Right atrium auricular region (tissue), 2 donors: ENCODE measurements at regions not wholly inside any gene's neighbourhood (a gene's known extent, or its start where the extent isn't known, plus 50 kb on each side); places are given as distances from the start of the nearest gene placed in this dataset.

Experiments used
- DNase-seq: peaks from one replicate; pipeline ENCODE4 v3.0.0-alpha.2; 2019; ENCODE audit warnings: low spot score
- H3K27ac ChIP-seq, 2 donors: fragments of 200-600 bp; sonication (generic); 1 replicate in 1 of 2; 2 replicates in 1 of 2; pipeline ENCODE4 v1.5.1; 2016 to 2019
- H3K27me3 ChIP-seq, 2 donors: fragments of 200-600 bp; sonication (generic); one replicate each; pipeline versions ENCODE4 v1.5.1 to v1.6.0; 2017 to 2019
- H3K36me3 ChIP-seq: fragments of 200-600 bp; sonication (generic); one replicate; pipeline ENCODE4 v1.5.1; 2016
- H3K4me1 ChIP-seq, 2 donors: fragments of 200-600 bp; sonication (generic); one replicate each; pipeline versions ENCODE4 v1.5.1 to v1.6.0; 2017 to 2019
- H3K4me3 ChIP-seq, 2 donors: fragments of 200-600 bp; sonication (generic); 1 replicate in 1 of 2; 2 replicates in 1 of 2; pipeline ENCODE4 v1.5.1; 2017 to 2019; ENCODE audit warnings: mild to moderate bottlenecking in 1 of 2, moderate library complexity in 1 of 2
- H3K9me3 ChIP-seq, 2 donors: fragments of 200-600 bp; sonication (generic); one replicate each; pipeline ENCODE4 v1.5.1; 2019
- TF ChIP-seq, protein P1 (sequence below), 2 donors: fragments of 200-600 bp; sonication (generic); IDR thresholded peaks; one replicate each; pipeline ENCODE4 v1.5.1; 2019; ENCODE audit warnings: antibody characterized with exemption in 2 of 2

DNA sequence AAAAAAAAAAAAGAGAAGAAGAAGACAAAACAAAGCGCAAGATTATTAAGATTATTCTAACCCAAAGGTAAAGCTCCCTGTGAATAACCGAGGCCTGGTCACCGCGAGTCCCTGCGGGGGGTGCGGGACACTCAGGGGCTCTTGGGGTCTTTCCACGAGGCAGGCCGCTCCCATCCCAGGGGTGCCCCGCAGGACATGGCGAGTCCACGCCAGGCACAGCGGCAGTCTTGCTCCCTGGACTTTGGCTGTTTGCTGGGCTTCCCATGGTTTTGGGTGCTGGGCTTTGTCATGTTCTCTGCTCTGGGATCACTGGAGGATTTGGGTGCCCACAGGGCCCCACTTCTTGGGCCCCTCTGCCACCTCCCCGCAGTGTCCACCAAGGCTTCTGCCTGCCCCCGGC lies 137.4 kb upstream of the TCERG1L start:
- no peaks in the 10 kb centered on the region for H3K36me3 ChIP-seq
- no peak overlapping the region for H3K4me3 ChIP-seq
- no peak for DNase-seq
- H3K27ac ChIP-seq, result no peak overlapping the region
- H3K9me3 ChIP-seq, result no peaks in the 10 kb centered on the region
- peaks cover 0 to 10% of the 10 kb centered on the region in 2 donors for H3K4me1 ChIP-seq
- H3K27me3 ChIP-seq, result no peaks in the 10 kb centered on the region
- TF ChIP-seq, protein P1, sequence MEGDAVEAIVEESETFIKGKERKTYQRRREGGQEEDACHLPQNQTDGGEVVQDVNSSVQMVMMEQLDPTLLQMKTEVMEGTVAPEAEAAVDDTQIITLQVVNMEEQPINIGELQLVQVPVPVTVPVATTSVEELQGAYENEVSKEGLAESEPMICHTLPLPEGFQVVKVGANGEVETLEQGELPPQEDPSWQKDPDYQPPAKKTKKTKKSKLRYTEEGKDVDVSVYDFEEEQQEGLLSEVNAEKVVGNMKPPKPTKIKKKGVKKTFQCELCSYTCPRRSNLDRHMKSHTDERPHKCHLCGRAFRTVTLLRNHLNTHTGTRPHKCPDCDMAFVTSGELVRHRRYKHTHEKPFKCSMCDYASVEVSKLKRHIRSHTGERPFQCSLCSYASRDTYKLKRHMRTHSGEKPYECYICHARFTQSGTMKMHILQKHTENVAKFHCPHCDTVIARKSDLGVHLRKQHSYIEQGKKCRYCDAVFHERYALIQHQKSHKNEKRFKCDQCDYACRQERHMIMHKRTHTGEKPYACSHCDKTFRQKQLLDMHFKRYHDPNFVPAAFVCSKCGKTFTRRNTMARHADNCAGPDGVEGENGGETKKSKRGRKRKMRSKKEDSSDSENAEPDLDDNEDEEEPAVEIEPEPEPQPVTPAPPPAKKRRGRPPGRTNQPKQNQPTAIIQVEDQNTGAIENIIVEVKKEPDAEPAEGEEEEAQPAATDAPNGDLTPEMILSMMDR (IDR thresholded peaks at IDR 0.05), result no peak

GRCh38 chr10:131450216-131450765 lies 138.8 kb upstream of the TCERG1L start:
- no peaks in the 10 kb centered on the region for H3K27me3 ChIP-seq
- TF ChIP-seq, protein P1 (IDR thresholded peaks at IDR 0.05), result no peak
- peaks cover 0 to 11% of the 10 kb centered on the region in 2 donors for H3K4me1 ChIP-seq

GRCh38 chr10:131451407-131452015 lies 140.0 kb upstream of the TCERG1L start:
- TF ChIP-seq, protein P1 (IDR thresholded peaks at IDR 0.05), result no peak
- Histone ChIP-seq H3K4me3 (no peak overlapping the region), H3K27me3 (no peaks in the 10 kb centered on the region), H3K36me3 (no peaks in the 10 kb centered on the region), H3K27ac (no peak overlapping the region), H3K9me3 (no peaks in the 10 kb centered on the region), H3K4me1 (peaks cover 0 to 11% of the 10 kb centered on the region in 2 donors)
- no peak for DNase-seq

More at GRCh38 chr10:131450216-131450765, 138.8 kb upstream of the TCERG1L start:
- no peak for DNase-seq
- Histone ChIP-seq H3K4me3 (no peak overlapping the region), H3K9me3 (no peaks in the 10 kb centered on the region), H3K27ac (no peak overlapping the region), H3K36me3 (no peaks in the 10 kb centered on the region)

DNA sequence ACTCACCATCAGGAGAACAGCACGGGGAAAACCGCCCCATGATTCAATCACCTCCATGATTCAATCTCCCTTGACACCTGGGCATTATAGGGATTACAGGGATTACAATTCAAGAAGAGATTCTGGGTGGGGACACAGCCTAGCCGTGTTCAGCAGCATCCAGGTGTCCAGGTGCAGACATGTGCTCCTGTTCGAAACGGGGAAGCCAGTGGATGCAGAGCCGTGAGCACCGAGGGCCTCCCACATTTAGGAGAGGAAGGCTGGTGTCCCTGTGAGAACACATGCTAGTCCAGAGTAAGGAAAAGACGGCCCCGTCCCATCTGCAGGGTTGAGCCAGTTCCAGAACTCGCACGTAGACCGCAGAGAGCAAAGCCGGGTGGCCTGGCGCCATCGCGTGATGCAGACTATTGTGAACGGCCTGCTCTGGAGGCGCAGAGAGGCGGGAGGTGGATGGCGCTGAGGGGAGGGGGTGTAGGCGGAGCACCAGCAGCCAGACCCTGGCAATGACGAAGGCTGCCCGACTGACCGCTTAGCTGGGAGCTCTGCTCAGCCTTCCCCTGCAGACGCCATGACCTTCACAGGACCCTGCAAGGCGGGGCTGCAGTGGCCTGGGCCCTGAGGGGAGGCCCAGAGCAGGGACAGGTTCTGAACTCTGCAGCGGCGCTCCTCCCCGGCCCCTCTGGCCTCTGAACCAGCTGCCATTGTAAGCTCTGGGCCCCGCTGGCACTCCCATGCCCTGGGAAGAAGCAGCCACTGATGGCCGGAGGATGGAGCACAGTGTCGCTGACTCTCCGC lies 141.6 kb upstream of the TCERG1L start:
- no peak for DNase-seq
- Histone ChIP-seq H3K27ac (no peak overlapping the region), H3K4me1 (peaks cover 0 to 11% of the 10 kb centered on the region in 2 donors), H3K36me3 (no peaks in the 10 kb centered on the region), H3K9me3 (no peaks in the 10 kb centered on the region), H3K27me3 (no peaks in the 10 kb centered on the region), H3K4me3 (peak overlapping the region; percentile 2 to 38)
- TF ChIP-seq, protein P1 (IDR thresholded peaks at IDR 0.05), result no peak

DNA sequence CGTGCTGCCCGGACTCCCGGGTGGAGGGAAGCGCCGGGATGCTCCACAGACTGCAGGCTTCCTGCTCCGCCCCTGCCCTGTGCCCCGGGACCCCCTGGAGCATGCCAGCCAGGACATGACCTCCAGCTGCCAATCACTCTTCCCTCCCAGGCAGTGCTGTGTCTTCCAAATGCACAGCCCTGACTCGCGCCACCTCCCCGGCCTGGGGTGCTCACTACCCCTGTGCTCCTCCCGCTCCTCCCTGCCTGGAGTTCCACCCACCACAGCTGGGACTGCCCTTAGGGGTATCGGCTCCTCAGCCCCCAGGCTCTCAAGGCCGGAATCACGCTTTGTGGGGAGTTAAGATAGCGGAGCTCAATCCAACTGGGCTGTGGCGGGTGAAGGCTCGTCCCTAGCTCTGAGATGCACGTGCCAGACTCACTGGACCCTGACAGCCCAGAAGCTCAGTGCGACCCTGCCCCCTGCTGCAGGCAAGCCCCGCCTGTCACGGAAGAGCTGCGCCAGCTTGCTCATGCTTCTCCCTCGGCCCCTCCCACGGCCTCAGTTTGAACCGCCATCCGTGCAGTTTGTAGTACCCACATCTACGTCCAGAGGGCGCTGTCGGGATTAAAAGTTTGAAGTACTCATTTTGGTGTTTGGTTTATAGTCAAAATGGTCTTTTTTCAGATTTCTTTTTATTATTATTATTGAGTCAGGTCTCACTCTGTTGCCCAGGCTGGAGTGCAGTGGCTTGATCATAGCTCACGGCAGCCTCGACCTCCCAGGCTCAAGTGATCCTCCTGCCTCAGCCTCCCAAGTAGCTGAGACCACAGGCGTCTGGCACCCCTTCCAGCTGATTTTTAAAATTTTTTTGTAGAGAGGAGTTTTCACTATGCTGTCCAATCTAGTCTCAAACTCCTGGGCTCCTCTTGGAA lies 142.5 kb upstream of the TCERG1L start:
- Histone ChIP-seq H3K9me3 (no peaks in the 10 kb centered on the region), H3K36me3 (no peaks in the 10 kb centered on the region), H3K27ac (no peak overlapping the region), H3K4me1 (peaks cover 0 to 11% of the 10 kb centered on the region in 2 donors), H3K27me3 (no peaks in the 10 kb centered on the region), H3K4me3 (peak overlapping the region; percentile 2 to 38)
- TF ChIP-seq, protein P1 (IDR thresholded peaks at IDR 0.05), result peak; percentile 84 to 93
- DNase-seq, result peak; percentile 76
